ENCODE measurements at regions not wholly inside any gene's neighbourhood (a gene's known extent, or its start where the extent isn't known, plus 50 kb on each side); places are given as distances from the start of the nearest gene placed in this dataset.

DNA sequence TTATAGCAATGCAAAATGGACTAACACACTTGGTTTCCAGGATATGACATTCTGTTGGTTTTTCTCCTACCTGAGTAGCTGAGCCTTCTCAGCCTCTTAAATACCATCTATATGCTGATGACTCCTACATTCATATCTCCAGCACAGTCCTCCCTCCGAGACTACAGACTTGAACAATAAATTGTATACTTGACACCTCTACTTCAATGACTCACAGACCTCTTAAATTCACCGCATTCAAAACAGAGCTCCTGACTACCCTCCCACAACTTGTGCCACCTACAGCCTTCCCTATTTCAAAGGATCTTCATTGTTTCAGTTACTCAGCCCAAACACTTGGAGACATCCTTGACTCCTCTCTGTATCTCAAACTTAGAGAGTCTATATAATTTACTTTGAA, 66.8 kb upstream of the ASB17 start:
- TF ChIP-seq, protein P1, sequence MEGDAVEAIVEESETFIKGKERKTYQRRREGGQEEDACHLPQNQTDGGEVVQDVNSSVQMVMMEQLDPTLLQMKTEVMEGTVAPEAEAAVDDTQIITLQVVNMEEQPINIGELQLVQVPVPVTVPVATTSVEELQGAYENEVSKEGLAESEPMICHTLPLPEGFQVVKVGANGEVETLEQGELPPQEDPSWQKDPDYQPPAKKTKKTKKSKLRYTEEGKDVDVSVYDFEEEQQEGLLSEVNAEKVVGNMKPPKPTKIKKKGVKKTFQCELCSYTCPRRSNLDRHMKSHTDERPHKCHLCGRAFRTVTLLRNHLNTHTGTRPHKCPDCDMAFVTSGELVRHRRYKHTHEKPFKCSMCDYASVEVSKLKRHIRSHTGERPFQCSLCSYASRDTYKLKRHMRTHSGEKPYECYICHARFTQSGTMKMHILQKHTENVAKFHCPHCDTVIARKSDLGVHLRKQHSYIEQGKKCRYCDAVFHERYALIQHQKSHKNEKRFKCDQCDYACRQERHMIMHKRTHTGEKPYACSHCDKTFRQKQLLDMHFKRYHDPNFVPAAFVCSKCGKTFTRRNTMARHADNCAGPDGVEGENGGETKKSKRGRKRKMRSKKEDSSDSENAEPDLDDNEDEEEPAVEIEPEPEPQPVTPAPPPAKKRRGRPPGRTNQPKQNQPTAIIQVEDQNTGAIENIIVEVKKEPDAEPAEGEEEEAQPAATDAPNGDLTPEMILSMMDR (IDR thresholded peaks at IDR 0.05), result no peak
- Histone ChIP-seq H3K27me3 (ENCODE audit: insufficient read depth in 3 of 3, low read length in 2 of 3) (no peaks in the 10 kb centered on the region), H3K36me3 (ENCODE audit: insufficient read depth in 1 of 2, low read depth in 1 of 2) (no peaks in the 10 kb centered on the region), H3K9me3 (no peaks in the 10 kb centered on the region), H3K27ac (no peak overlapping the region), H3K4me1 (no peaks in the 10 kb centered on the region), H3K4me3 (no peak overlapping the region)
- 88 to 96% (median 91%) methylated on average over 2 of the region's 2 CpGs for WGBS, 3 donors
- ATAC-seq, result no peak
- intact Hi-C loops (cut with DNase I), result loop anchor here in 1 of 2 donors (10.0 kb wide), 1 partner anchor 336 kb away; no protein-coding TSS in a partner anchor
- DNase-seq, result no peak

DNA sequence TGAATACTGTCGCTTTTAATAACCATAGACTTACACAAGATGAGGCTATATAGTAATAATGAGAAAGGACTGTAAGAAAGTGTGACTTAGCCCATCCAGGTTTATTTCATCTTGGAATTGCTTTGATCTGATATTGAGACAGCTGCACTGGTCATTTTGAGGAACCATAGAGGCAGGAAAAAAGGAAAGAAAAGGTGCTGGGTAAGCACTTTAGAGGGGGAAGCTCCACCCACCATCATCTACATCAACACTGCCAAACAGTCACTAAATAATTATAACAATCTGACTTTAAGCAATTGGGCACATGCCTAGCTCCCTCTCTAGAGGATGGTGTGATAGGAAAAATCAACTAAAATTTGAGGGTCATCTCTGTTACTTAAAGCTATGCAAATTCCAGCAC, 70.6 kb upstream of the ST6GALNAC3 start:
- Histone ChIP-seq H3K9me3 (no peaks in the 10 kb centered on the region), H3K36me3 (ENCODE audit: insufficient read depth in 1 of 2, low read depth in 1 of 2) (no peaks in the 10 kb centered on the region), H3K4me1 (no peaks in the 10 kb centered on the region), H3K27me3 (ENCODE audit: insufficient read depth in 3 of 3, low read length in 2 of 3) (no peaks in the 10 kb centered on the region), H3K27ac (no peak overlapping the region), H3K4me3 (no peak overlapping the region)
- DNase-seq, result no peak
- intact Hi-C loops (cut with DNase I), result no loop called here
- TF ChIP-seq, protein P1 (IDR thresholded peaks at IDR 0.05), result no peak
- WGBS, 3 donors, result 93 to 100% (median 94%) methylated on average over 1 of the region's 1 CpG
- no peak for ATAC-seq

DNA sequence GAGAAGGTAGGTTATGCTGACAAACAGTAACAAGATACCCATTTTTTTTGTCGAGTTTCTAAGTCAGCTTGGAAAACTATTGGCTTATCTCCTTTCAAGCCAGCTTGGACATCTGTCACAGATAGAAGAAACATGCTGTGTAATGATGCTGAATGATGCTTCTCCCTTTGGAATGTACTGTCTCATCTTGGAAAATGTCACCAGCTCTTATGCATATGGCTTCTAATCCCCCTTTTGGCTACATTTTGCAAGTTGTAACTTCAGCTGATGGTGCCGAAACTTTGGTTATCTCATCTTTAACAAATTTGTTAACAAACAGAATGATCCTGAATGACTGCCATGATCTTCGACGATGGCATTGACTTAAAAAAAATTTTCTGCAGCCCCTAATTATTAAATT, 68.8 kb upstream of the ST6GALNAC3 start:
- Histone ChIP-seq H3K27me3 (ENCODE audit: insufficient read depth in 3 of 3, low read length in 2 of 3) (no peaks in the 10 kb centered on the region), H3K4me3 (no peak overlapping the region), H3K27ac (no peak overlapping the region), H3K9me3 (no peaks in the 10 kb centered on the region), H3K4me1 (no peaks in the 10 kb centered on the region), H3K36me3 (ENCODE audit: insufficient read depth in 1 of 2, low read depth in 1 of 2) (no peaks in the 10 kb centered on the region)
- DNase-seq (no peak), ATAC-seq (no peak)
- TF ChIP-seq, protein P1 (IDR thresholded peaks at IDR 0.05), result no peak
- intact Hi-C loops (cut with DNase I), result no loop called here
- WGBS, 3 donors, result 35 to 48% (median 39%) methylated on average over 4 of the region's 4 CpGs

- 25 to 31% (median 27%) methylated on average over 1 of the region's 1 CpG for WGBS, 3 donors
Observed at GRCh38 chr1:76006234-76006633, 68.3 kb upstream of the ST6GALNAC3 start.

DNA sequence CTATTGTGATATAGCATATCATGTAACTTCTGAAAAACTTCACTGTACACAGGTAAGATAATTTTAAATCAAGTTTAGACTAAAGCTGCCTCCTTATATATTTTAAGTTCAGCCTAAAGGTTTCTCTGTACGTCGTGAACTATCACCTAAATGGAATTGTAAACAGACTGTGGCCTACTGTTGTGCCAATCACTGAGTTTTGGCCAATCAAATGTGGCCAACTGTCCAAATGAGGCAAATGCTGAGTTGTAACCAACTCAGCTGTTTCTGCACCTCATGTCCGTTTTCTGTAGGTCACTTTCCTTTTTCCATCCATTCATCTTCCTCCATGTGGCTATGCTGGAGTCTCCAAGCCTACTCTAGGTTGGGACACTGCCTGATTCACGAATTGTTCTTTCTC, 63.7 kb upstream of the ST6GALNAC3 start:
- DNase-seq (no peak), ATAC-seq (no peak)
- 83 to 87% (median 86%) methylated on average over 4 of the region's 4 CpGs for WGBS, 3 donors
- intact Hi-C loops (cut with DNase I), result no loop called here
- no peaks in the 10 kb centered on the region for H3K4me1 ChIP-seq
- H3K27me3 ChIP-seq (ENCODE audit: insufficient read depth in 3 of 3, low read length in 2 of 3), result no peaks in the 10 kb centered on the region
- no peaks in the 10 kb centered on the region for H3K9me3 ChIP-seq
- H3K36me3 ChIP-seq (ENCODE audit: insufficient read depth in 1 of 2, low read depth in 1 of 2), result no peaks in the 10 kb centered on the region
- TF ChIP-seq, protein P1 (IDR thresholded peaks at IDR 0.05), result no peak
- no peak overlapping the region for H3K27ac ChIP-seq
- no peak overlapping the region for H3K4me3 ChIP-seq

More at GRCh38 chr1:76006234-76006633, 68.3 kb upstream of the ST6GALNAC3 start:
- ATAC-seq (no peak), DNase-seq (no peak)
- H3K27me3 ChIP-seq (ENCODE audit: insufficient read depth in 3 of 3, low read length in 2 of 3), result no peaks in the 10 kb centered on the region
- H3K4me1 ChIP-seq, result no peaks in the 10 kb centered on the region
- no peak overlapping the region for H3K27ac ChIP-seq
- TF ChIP-seq, protein P1 (IDR thresholded peaks at IDR 0.05), result no peak
- H3K9me3 ChIP-seq, result no peaks in the 10 kb centered on the region
- intact Hi-C loops (cut with DNase I), result no loop called here
- H3K36me3 ChIP-seq (ENCODE audit: insufficient read depth in 1 of 2, low read depth in 1 of 2), result no peaks in the 10 kb centered on the region
- no peak overlapping the region for H3K4me3 ChIP-seq

Measured in psoas muscle (tissue), 7 donors.